GM19035 (cell line): ENCODE measurements at regions not wholly inside any gene's neighbourhood (a gene's known extent, or its start where the extent isn't known, plus 50 kb on each side); places are given as distances from the start of the nearest gene placed in this dataset.

Experiments
- ATAC-seq: cut with Tn5 transposase; IDR thresholded peaks from one replicate; pipeline ENCODE4 v1.9.1; 2021; ENCODE audit not compliant: unreplicated experiment

DNA sequence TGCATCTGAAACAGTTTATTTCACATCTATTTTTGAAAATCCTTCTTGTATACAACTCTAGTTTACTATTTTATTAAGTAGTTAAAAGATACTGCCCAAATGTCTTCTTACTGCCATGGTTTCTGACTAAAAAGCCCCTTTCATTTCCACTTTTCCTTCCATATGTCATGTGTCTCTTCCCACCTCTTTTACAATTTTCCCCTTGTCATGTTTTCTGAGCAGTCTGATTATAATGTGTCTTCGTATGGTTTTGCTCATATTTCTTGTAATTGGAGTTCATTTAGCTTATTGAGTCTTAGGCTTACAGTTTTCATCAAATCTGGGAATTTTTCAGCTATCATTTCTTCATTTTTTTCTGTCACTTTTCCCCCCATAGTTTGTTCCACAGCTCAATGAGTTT is 813.9 kb upstream of the GYPC start:
- no peak for ATAC-seq

DNA sequence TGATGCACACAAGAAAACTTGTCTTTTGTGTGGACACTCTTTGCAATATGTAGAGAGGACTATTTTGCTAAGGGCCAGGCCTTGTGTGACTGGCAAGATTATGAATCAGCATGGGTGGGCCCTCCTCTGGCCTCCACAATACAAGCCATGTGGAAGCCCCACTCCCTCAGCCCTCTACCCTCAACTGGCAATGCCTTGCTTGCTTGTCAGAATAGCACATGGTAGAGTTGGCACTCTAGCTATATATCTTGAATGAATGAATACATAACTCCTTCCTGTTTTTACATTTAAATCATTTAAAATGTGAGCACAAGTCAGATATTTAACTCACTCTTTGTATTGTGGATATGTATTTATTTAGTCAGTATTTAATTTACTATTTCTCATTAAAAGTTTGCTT is 805.4 kb upstream of the GYPC start:
- ATAC-seq: no peak

DNA sequence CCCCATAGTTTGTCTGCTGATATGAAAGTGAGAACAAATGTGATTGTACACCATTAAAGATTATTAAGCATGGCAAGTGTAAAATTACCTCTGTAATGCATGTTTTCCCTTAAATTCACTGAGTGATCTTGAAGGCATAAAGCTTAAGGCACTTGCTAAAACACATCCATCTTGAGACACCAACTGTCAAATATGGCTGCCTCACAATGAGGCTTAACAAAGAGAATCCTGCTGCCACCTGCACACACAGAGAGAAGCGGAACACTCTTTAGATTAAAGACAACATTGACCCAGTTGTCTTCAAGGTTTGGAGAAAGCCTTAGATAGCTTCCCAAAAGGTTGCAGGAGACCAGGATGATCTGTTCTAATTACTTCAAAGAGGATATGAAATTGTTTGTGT is 803.6 kb upstream of the GYPC start:
- ATAC-seq: no peak

DNA sequence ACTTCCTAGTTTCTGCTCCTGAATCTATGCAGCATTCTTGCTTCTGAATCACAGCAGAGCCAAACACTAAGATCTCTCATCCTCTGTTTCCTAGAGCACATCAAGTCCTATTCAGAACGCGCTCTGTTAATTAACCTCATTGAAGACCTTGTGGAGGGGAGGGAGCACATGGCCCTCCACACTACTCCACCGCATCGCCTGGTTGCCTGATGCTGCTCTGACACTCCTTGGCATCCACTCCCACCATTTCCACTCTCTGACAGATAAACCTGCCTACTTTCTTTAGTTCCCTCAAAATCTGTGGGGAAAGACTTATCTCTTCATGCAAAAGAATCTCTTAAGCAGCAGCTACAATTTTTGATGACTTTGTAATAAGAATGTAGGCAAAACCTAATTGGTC is 802.3 kb upstream of the GYPC start:
- ATAC-seq: no peak

- no peak for ATAC-seq
Measured at GRCh38 chr2:125855204-125855603, 800.8 kb upstream of the GYPC start.

GRCh38 chr2:125857971-125858794 is 797.8 kb upstream of the GYPC start:
- ATAC-seq: no peak

GRCh38 chr2:125861461-125861860 is 794.5 kb upstream of the GYPC start:
- no peak for ATAC-seq

- no peak for ATAC-seq
Measured at GRCh38 chr2:125867908-125868307, 788.0 kb upstream of the GYPC start.

- no peak for ATAC-seq
Measured at GRCh38 chr2:125870264-125870663, 785.7 kb upstream of the GYPC start.

DNA sequence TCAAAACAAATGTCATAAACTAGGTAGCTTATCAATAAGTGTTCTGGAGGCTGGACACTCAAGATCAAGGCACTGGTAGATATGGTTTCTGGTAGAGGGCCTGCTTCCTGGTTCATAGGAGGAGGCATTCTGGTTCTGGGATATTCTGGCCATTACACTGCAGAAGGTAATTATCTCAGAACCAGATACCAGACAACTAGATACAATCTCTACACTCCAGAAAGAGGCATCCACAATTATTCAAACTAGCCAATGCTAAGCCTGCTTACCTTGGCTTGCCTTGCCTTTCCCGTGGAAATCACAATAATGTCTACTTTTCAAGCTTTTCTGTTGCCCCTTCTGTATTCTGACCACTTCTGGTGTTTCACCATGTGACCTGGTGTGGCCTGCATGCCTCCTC is 785.2 kb upstream of the GYPC start:
- no peak for ATAC-seq

DNA sequence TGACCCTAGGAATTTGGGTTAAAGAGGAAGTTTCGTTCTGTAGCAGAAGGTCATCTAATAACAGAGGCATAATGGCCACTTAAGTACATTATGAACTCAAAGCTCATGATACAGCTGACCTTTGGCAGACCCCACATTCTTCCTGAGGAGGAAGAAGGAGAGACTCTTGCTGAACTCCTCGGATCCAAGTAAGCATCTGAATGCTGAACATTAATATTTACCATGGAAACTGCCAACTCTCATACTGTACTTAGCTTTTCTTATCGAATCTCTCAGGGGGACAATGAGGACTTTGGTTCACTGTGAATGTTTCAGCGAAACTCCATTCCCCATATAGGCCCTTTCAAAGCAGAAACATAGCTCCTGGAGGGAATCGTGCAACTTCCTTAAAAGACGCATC is 781.4 kb upstream of the GYPC start:
- no peak for ATAC-seq

DNA sequence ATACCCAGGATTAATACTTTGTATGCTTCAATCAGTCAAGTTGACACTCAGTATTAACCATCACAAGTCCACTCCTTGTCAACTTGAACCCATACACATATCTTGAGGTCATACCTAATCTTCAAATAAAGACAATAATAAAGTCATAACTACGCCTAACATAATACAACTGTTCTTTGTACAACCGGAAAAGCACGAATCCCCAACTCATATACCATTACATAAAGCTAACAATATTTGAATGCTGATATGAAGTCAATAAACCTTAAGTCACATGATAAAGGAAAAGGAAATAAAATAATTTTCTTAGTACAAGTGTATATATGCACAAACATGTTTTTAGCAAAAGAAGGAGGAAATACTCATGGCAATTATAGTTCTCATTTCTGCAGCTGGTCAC is 770.6 kb upstream of the GYPC start:
- ATAC-seq: no peak

GRCh38 chr2:125886153-125886552 is 769.8 kb upstream of the GYPC start:
- no peak for ATAC-seq

DNA sequence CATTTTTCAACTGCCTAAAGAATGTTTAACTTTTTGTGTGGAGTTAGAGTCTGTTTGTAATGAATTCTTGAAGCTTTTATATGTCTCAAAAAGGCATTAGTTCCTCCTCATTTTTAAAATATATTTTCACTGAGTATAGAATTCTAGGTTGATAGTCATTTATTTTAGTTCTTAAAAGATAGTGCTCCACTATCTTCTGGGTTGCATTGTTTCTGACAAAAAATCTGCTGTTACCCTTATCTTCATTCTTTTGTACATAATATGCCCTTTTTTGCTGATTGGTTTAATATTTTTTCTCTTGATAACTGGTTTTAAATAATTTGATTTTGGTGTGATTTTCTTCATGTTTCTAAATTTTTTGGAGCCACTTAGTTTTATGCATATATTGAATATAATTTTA is 754.7 kb upstream of the GYPC start:
- no peak for ATAC-seq

GRCh38 chr2:125925891-125926546 is 729.9 kb upstream of the GYPC start:
- no peak for ATAC-seq

- no peak for ATAC-seq
Measured at GRCh38 chr2:125935559-125935958, 720.4 kb upstream of the GYPC start.

DNA sequence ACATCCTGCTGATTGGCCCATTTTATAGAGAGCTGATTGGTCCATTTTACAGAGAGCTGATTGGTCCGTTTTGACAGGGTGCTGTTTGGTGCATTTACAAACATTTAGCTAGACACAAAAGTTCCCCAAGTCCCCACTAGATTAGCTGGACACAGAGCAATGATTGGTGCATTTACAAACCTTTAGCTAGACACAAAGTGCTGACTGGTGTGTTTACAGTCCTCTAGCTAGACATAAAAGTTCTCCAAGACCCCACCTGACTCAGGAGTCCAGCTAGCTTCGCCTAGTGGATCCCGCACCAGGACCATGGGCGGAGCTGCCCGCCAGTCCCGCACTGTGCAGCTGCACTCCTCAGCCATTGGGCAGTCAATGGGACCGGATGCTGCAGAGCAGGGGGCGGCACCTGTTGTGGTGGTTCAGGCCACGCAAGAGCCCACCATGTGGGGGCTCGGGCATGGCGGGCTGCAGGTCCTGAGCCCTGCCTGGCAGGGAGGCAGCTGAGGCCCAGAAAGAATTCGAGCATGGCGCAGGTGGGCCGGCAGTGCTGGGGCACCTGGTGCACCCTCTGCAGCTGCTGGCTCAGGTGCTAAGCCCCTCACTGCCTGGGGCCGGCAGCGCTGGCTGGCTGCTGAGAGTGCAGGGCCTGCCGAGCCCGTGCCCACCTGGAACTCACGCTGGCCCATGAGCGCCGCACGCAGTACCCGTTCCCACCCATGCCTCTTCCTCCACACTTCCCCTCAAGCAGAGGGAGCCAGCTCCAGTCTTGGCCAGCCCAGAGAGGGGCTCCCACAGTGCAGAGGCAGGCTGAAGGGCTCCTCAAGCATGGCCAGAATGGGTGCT is 713.2 kb upstream of the GYPC start:
- no peak for ATAC-seq

DNA sequence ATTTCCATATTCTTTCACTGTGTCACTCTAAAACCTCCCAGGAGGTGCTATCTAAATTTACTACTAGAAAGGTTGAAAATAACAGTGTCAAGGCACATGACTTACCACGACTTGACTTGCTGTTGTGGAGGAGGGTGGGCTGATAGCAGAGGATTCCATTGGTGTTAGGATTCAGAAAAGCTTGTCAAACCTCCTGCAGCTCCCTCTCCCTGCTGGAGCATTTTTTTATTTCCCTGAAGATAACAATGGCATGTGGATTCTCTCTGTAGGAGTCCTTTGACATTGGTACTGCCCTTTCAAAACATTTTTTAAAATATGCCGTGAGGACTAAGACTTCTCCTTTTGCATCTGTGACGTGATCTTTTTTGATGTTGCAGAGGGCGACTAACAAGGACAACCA is 696.9 kb upstream of the GYPC start:
- ATAC-seq: no peak

GRCh38 chr2:125961739-125962138 is 694.2 kb upstream of the GYPC start:
- ATAC-seq: no peak

- no peak for ATAC-seq
Measured at GRCh38 chr2:125979886-125980285, 676.1 kb upstream of the GYPC start.

- no peak for ATAC-seq
Measured at GRCh38 chr2:125983364-125983763, 672.6 kb upstream of the GYPC start.

DNA sequence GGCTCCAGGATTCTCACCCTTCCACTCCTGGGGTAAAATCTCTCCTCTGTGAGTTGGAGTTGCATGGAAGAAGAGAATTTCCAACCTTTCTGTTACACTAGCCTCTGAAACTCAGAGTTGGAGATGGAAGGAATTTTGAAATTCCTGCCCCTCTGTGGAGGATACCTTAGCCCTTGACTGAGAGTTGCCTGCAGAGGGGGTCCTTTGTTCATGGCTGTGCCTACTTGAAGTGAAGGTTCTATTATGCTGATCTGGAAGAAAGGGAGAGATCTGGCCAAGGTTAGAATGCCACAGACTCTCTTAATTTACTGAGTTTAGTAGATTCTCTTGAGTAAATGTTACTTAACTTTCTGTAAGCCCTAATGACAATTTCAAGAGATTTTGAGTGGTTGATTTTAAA is 626.6 kb upstream of the GYPC start:
- ATAC-seq: no peak
